ENCODE measurements at regions not wholly inside any gene's neighbourhood (a gene's known extent, or its start where the extent isn't known, plus 50 kb on each side); places are given as distances from the start of the nearest gene placed in this dataset.
"Not testable (repeated sequence)": the region's sequence is repeated elsewhere in the genome, so short reads cannot be mapped to it uniquely, and the experiment has no call there.

- not testable (repeated sequence) for TF ChIP-seq POLR2A (IDR thresholded peaks at IDR 0.05; ENCODE audit: low read depth, low read length); CTCF (conservative IDR thresholded peaks at IDR 0.05; ENCODE audit: low read depth, low read length); NFE2L2 (IDR thresholded peaks at IDR 0.05; ENCODE audit: low read depth, low read length); SMC3 (IDR thresholded peaks at IDR 0.05; ENCODE audit: low read depth, low read length)
These were observed 49.9 kb upstream of the SETMAR start for GRCh38 chr3:4253072-4253832.

All from IMR-90 (cell line).